ENCODE measurements at regions not wholly inside any gene's neighbourhood (a gene's known extent, or its start where the extent isn't known, plus 50 kb on each side); places are given as distances from the start of the nearest gene placed in this dataset.

DNA sequence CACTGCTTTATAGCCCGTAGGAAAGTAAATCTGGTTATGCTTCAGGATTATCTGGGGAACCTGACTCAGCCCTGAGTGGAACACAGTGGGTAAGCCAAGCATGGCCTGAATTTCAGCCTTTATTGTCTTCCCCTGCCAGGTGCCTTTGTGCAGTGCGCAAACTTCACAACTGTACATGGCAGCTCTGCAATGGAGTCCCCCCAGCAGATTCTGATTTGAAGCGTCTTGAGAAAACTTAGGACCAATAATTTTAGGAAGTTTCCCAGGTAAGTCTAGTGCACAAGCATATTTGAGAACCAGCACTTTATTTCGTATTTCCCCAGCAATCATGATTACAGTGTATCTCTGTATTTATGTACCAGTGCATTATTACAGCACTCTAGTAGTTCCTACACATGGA is 112.1 kb upstream of the ARL4C start:
- H3K4me1 ChIP-seq (ENCODE audit: insufficient read depth, low read length, poor library complexity, severe bottlenecking) = no peaks in the 10 kb centered on the region
- H3K79me2 ChIP-seq (ENCODE audit: insufficient read depth, low read length) = no peaks in the 10 kb centered on the region
- H3K36me3 ChIP-seq (ENCODE audit: insufficient read depth, low read length) = no peaks in the 10 kb centered on the region
- no peaks in the 10 kb centered on the region for H3F3A ChIP-seq (ENCODE audit: low read depth)
- no peak overlapping the region for H2AFZ ChIP-seq (ENCODE audit: low read length)
- H3K4me3 ChIP-seq (ENCODE audit: low read length, poor library complexity, severe bottlenecking) = no peak overlapping the region
- no peak for TF ChIP-seq EZH2phosphoT487 (IDR thresholded peaks at IDR 0.05; ENCODE audit: borderline replicate concordance)
- TF ChIP-seq, protein P1, sequence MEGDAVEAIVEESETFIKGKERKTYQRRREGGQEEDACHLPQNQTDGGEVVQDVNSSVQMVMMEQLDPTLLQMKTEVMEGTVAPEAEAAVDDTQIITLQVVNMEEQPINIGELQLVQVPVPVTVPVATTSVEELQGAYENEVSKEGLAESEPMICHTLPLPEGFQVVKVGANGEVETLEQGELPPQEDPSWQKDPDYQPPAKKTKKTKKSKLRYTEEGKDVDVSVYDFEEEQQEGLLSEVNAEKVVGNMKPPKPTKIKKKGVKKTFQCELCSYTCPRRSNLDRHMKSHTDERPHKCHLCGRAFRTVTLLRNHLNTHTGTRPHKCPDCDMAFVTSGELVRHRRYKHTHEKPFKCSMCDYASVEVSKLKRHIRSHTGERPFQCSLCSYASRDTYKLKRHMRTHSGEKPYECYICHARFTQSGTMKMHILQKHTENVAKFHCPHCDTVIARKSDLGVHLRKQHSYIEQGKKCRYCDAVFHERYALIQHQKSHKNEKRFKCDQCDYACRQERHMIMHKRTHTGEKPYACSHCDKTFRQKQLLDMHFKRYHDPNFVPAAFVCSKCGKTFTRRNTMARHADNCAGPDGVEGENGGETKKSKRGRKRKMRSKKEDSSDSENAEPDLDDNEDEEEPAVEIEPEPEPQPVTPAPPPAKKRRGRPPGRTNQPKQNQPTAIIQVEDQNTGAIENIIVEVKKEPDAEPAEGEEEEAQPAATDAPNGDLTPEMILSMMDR (conservative IDR thresholded peaks at IDR 0.05; ENCODE audit: low read length) = no peak
- H3K9me3 ChIP-seq (ENCODE audit: insufficient read depth, low read depth, low read length) = peaks cover 5% of the 10 kb centered on the region; the same call in 1 of the 2 replicates
- no peak overlapping the region for H3K9ac ChIP-seq (ENCODE audit: low read depth, low read length, poor library complexity, severe bottlenecking)
- no peak overlapping the region for H3K4me2 ChIP-seq (ENCODE audit: low read depth, low read length, poor library complexity, severe bottlenecking)
- no peaks in the 10 kb centered on the region for H3K27me3 ChIP-seq (ENCODE audit: insufficient read depth, low read length, poor library complexity, severe bottlenecking)
- no peaks in the 10 kb centered on the region for H4K20me1 ChIP-seq (ENCODE audit: insufficient read depth, low read length, poor library complexity, severe bottlenecking)
- no peaks in the 10 kb centered on the region for H3K9me2 ChIP-seq (replicated peaks; ENCODE audit: low read depth, low read length)

DNA sequence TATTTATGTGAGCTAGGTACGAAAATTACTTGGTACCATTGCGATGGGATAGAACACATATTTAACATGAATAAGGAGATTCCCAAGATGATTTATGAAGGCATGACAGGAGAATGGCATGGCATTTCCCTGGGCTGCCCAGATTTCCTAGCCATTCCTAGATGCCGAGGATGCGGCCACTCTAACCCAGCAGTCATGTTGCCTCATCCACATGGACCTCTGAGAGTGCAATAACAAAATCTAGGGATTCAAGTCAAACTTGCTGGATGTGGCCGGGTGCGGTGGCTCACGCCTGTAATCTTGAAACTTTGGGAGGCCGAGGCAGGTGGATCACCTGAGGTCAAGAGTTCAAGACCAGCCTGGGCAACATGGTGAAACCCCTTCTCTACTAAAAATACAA is 110.8 kb upstream of the ARL4C start:
- H4K20me1 ChIP-seq (ENCODE audit: insufficient read depth, low read length, poor library complexity, severe bottlenecking) = no peaks in the 10 kb centered on the region
- no peaks in the 10 kb centered on the region for H3K27me3 ChIP-seq (ENCODE audit: insufficient read depth, low read length, poor library complexity, severe bottlenecking)
- H3K79me2 ChIP-seq (ENCODE audit: insufficient read depth, low read length) = no peaks in the 10 kb centered on the region
- no peak overlapping the region for H3K4me2 ChIP-seq (ENCODE audit: low read depth, low read length, poor library complexity, severe bottlenecking)
- no peak overlapping the region for H2AFZ ChIP-seq (ENCODE audit: low read length)
- no peaks in the 10 kb centered on the region for H3K36me3 ChIP-seq (ENCODE audit: insufficient read depth, low read length)
- H3K4me1 ChIP-seq (ENCODE audit: insufficient read depth, low read length, poor library complexity, severe bottlenecking) = no peaks in the 10 kb centered on the region
- no peaks in the 10 kb centered on the region for H3F3A ChIP-seq (ENCODE audit: low read depth)
- TF ChIP-seq, protein P1 (conservative IDR thresholded peaks at IDR 0.05; ENCODE audit: low read length) = no peak
- no peak for TF ChIP-seq EZH2phosphoT487 (IDR thresholded peaks at IDR 0.05; ENCODE audit: borderline replicate concordance)
- no peaks in the 10 kb centered on the region for H3K9me2 ChIP-seq (replicated peaks; ENCODE audit: low read depth, low read length)
- peaks cover 5% of the 10 kb centered on the region; the same call in 1 of the 2 replicates for H3K9me3 ChIP-seq (ENCODE audit: insufficient read depth, low read depth, low read length)
- H3K4me3 ChIP-seq (ENCODE audit: low read length, poor library complexity, severe bottlenecking) = no peak overlapping the region
- no peak overlapping the region for H3K9ac ChIP-seq (ENCODE audit: low read depth, low read length, poor library complexity, severe bottlenecking)

DNA sequence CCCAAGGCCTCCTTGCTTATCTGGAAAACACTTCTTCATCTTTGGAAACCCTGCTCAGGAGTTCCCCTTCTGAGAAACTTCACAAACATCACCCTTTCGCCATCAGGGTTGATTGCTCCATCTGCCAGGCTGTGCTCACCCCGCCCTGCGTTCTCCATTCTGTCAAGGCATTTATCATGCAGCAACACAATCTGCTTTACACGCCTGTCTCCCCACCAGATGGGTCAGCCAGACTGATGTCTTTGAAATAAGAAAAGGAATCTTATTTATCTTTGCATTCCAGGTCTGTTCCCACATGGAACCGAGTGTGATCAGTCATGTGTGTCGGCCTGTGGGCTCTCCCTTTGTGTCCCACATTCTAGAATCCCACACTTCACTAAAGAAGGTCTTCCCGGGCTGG is 110.0 kb upstream of the ARL4C start:
- Histone ChIP-seq H3K9me2 (replicated peaks; ENCODE audit: low read depth, low read length) (no peaks in the 10 kb centered on the region), H2AFZ (ENCODE audit: low read length) (no peak overlapping the region), H3K4me2 (ENCODE audit: low read depth, low read length, poor library complexity, severe bottlenecking) (no peak overlapping the region), H3K36me3 (ENCODE audit: insufficient read depth, low read length) (no peaks in the 10 kb centered on the region), H4K20me1 (ENCODE audit: insufficient read depth, low read length, poor library complexity, severe bottlenecking) (no peaks in the 10 kb centered on the region), H3K79me2 (ENCODE audit: insufficient read depth, low read length) (no peaks in the 10 kb centered on the region), H3K27me3 (ENCODE audit: insufficient read depth, low read length, poor library complexity, severe bottlenecking) (no peaks in the 10 kb centered on the region), H3K4me1 (ENCODE audit: insufficient read depth, low read length, poor library complexity, severe bottlenecking) (no peaks in the 10 kb centered on the region), H3K9ac (ENCODE audit: low read depth, low read length, poor library complexity, severe bottlenecking) (no peak overlapping the region), H3F3A (ENCODE audit: low read depth) (no peaks in the 10 kb centered on the region), H3K9me3 (ENCODE audit: insufficient read depth, low read depth, low read length) (peaks cover under 1% of the 10 kb centered on the region; the same call in 1 of the 2 replicates), H3K4me3 (ENCODE audit: low read length, poor library complexity, severe bottlenecking) (no peak overlapping the region)
- no peak for TF ChIP-seq EZH2phosphoT487 (IDR thresholded peaks at IDR 0.05; ENCODE audit: borderline replicate concordance)
- TF ChIP-seq, protein P1 (conservative IDR thresholded peaks at IDR 0.05; ENCODE audit: low read length) = no peak

Measured in Loucy (cell line).